GM18861 (cell line): ENCODE measurements at regions not wholly inside any gene's neighbourhood (a gene's known extent, or its start where the extent isn't known, plus 50 kb on each side); places are given as distances from the start of the nearest gene placed in this dataset.

Experiments
- ATAC-seq: cut with Tn5 transposase; IDR thresholded peaks from one replicate; pipeline ENCODE4 v1.9.1; 2021; ENCODE audit not compliant: unreplicated experiment

DNA sequence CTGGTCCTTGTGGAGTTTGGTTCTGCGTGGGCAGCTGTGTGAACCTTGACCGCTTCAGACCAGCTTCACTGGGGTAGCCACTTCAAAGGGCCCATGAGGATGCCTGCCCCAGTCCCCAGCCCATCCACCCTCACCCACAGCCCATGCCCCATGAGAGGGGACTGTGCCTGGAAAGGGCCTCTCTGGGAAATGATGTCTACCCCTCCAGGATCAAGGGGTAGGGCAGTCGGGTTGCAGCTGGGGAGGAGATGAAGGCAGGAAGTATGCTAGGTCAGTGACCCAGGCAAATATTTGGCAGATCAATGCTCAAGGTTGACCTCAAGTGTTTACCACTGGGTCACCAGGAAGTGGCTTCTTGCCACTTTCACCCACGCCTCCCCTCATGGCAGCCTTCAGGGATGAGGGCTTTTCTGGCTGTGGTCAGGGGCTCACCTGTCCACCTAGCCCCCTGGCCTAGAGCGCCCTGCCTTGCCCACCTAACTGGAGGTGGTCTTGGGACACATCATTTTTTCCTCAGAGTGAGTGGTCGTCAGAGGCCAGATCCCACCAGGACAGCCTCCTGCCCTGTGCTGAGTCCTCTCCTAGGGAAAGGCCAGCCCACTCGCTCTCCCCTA is 109.5 kb downstream of the SNX5 start:
- ATAC-seq: peak; percentile 41

DNA sequence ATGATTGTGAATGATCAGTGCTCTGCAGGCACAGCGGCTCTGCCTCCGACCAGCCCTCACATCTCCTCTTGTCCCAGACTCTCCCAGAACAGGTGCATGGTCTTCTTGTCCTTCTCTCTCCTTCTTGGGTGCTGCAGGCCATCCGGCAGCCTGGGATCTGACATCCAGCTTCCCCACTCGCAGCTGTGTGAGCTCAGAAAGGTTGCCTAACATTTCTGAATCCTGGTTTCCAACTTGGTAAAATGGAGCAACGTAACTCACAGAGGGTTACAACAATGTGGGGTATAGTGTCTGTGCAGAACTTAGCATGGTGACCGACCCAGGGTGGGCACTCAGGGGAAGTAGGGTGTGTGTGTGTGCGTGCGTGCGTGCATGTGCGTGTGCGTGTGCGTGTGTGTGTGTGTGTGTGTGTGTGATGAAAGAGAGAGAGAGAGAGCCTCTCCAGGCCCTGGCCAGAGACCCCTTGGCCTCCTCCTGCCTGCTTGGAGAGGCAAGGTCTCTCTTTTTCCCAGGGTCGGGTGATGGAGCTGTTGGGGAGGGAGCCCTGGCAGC is 110.1 kb downstream of the SNX5 start:
- ATAC-seq: no peak

DNA sequence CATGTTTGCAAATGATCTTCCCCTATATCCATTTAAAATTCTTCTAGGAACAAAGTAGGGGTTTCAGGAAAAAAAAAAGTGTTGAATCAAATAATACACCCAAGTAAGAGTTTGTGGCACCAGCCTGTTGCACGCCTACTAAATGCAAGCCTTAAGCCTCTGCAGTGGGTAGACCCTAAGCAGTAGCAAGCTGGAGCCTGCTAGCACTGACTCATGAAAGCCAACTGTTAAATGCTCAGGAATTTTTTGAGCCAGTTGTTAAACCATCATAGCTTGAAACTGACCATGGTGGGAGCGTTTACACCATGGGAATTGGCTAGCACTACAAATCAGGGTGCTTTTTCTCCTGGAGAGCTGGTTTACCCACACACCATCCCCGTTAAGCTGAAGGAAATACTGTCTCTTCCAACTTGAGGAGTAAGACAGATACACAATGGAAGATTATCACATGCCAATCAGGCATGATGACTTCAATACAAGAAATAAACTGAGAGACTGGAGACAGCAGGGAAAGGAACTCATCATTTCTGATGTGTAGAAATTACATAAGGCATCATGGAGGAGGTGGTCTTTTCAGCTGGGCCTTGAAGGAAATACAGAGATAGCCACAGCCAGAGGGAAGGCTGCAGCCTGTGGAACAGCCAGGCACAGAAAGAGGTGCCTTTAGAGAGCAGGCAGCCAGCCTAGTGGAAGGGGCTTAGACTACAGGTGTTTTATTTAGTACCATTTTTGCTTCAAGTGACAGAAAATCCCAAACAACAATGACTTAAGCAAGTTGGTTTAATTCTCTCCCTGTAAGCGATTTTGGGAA is 110.8 kb downstream of the SNX5 start:
- ATAC-seq: no peak

DNA sequence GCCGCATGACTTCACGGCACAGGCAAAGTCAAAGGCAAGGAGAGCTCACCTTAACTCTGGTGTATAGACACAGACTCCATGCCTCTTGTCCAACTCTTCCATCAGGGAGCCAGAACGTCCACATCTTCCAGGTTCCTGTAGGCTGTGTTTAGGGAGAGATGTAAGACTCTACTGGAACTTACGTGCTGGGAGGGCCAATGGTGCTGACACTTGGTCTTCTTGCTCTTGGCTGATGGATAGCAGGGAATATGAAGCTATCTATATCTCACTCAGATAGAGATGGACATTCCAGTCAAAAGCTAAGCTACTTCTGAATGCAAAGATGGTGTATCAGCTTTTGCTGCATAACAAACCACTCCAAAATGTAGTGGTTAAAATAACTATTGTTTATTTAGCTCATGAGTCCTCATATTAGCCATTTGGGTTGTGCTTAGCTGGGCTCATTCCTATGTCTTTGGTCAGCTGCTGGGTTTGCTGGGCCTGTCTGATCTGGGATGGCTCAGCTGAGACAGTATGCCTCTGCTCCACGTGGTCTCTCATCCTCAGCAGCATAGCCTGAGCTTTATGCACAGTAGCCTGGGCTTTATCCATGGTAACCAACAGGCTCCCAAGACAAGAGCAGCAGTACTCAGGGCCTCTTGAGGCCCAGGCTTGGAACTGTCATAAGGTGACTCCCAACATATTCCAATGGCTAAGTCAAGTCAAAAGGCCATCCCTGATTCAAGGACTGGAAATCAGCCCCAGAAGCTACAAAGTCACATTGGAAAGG is 111.6 kb downstream of the SNX5 start:
- ATAC-seq: no peak

DNA sequence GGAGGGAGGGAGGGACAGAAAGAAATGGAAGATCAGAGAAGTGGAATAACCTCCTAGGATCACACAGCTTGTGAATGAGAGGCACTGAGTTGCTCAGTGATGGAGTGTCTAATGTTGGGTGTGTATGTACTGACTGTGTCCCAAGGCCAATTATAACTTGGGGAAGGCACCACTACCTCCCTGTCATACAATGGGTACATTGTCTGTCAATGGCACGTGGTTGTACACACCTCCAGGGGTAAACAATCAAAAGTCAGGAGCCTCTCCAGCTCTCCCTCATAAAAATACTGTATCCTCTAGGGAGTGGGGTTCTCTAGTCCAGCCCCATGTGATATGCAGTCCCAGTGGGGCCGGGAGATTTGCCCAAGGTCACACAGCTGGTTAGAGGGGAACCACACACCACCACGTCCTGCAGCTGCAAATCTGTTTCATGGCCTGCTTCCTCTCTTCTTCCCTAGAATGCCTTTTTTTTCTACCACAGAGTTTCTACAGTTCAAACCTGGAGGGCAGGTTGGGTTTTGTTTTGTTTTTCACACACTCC is 112.5 kb downstream of the SNX5 start:
- peak; percentile 74 for ATAC-seq

DNA sequence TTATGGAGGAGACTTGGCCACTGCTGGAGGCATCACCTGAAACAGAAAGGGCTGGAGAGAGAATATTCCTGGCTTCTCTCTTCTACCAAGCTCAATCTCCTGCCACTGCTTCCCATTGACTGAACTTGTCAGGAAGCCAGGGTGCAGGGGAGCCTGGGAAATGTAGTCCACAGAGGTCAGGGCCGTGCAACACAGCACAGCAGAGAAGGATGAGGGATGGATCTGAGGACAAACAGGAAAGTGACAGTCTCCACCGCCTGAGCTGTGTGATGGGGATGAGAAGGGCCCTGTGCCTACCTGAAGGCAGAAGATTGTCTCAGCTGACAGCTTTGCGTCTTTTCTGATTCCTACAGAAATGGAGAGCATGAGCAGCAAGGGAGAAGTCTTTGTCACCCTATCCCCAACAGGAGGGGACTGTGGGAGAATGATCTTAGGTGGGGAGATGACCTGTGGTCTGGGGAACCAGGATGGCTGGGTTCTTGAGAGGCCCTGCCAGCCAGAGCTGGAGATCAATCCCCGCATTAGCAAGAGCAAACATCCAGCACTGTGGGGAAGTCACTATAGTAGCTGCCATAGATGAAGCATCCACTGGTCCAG is 114.2 kb downstream of the SNX5 start:
- ATAC-seq: no peak

DNA sequence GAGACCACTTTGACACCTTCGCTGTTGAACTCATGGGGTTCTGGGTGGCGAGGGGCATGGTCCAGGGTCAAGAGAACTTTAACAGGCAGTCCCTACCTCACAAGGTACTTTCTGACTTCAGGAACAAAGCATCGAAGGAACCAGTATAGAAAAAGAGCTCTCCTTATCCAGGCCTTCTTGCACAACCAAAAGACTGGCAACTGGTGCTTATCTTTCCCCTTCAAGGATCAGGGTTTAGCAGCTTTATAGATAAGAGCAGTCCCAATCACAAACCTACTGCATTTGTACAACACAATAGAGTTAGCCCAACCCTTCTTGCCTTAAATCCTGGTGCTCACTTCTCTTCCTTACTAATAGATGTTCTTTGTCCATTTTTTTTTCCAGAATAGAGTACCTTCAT is 116.3 kb downstream of the SNX5 start:
- no peak for ATAC-seq

DNA sequence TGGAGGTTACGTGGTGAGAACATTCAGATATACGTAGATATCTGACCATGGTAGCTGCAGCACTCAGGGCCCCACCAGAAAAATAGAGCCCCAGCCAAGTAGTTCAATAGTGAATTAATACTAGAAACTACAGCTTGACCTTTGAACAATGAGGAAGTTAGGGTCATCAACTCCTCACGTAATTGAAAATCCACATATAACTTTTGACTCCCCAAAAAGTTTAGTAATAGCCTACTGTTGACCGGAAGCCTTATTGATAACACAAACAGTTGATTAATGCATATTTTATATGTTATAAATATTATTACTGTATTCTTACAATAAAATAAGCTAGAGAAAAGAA is 117.9 kb downstream of the SNX5 start:
- no peak for ATAC-seq

DNA sequence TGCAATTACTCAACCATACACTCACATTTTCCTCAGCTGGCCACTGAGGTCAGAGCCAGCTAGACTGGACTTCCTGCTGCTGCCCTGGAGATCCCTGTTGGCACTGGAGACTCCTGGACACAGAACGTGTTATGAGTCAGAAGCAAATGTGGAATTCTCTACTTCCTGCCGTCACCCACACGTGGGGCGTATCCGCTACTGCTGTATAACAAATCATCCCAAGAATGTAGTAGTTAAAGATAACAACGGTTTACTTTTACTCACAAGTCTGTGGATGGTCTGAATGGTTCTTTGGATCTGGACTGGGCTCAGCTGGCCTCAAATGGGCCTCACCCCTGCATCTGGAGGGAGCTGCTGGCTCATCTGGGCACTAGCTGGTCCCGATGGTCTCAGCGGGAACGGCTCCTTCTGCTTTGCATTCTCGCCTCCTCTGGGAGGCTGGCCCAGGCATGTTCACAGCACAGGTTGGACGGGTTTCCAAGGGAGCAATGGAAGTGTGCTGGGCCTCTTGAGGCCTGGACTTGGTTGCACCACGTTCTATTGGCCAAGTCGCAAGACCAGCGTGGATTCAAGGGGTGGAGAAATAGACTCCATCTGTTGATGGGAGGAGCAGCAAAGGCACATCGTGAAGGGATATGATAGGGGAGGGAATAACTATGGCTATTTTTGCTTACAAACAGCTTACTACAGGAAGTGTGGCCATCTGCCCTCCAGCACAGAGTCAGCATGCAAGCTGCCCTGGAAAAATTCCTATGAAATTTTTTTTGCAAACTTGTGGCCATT is 118.5 kb downstream of the SNX5 start:
- no peak for ATAC-seq

DNA sequence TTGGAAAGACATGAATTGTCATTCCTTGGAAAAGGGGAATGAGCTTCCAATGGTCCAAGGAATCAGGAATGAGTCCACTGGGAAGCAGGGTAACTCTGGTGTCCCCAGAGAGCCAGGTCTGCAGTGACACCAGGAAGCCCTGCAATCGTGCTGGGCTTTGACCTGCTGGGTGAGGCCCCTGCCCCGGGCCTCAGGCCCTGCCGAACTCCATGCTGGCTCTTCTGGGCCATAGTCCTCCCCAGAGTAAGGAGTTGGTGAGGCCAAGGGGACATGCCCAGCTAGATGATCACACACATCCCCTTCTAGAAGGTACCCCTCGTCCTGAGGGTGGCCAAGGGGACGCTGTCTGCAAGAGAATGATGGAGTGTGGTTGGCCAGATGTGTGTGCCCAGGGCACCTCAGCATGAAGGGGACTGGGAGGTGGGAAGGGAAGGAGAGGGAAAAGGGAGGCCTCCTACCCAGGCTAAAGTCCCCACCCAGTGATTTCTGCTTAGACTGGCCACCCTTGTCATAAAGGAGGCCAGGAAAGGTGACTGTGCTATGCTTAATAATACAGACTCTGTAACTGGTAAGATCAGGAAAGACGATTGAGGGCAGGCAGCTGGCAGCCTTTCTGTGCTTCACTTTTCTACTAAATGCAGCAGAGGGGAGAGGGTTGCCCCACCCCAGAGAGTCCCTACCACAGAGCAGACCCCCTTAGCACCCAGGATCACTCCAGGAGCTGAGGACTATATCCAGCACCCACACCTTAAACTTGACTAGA is 119.3 kb downstream of the SNX5 start:
- ATAC-seq: no peak

DNA sequence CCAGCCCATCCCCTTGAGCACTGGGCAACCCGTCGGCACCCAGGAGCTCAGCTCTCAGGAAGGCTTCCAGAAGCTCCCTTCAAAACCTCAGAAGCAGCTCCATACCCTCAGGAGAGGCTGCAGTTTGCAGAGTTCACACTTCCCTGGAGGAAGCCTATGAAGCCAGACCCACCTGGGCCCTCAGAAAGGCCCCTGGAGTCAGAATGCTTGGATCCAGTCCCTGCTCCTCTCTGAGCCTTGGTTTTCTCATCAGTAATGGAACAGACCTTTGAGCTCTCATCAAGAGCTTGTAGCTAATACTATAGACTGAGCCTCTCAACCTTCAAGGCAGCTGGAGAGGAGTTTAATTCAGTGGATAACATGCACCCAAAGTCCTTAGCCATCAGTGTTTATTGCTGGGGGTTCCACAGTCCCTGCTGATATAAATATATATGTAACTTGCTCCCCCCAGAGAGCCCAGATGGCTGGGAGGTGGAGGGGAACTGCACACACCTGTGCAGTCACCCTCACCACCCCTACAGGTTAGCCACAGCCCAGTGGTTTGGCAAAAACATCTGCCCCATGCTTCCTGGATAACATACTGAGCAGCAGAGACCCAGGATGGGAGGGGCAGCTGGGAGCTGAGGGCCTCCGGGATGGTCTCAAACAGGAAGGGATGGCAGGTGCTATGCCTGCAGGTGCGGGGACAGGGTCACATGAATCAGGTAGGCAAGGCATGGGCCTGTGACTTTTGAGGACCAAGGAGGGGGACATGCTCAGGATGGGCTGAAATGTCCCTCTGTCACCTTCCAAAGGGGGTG is 120.1 kb downstream of the SNX5 start:
- no peak for ATAC-seq

DNA sequence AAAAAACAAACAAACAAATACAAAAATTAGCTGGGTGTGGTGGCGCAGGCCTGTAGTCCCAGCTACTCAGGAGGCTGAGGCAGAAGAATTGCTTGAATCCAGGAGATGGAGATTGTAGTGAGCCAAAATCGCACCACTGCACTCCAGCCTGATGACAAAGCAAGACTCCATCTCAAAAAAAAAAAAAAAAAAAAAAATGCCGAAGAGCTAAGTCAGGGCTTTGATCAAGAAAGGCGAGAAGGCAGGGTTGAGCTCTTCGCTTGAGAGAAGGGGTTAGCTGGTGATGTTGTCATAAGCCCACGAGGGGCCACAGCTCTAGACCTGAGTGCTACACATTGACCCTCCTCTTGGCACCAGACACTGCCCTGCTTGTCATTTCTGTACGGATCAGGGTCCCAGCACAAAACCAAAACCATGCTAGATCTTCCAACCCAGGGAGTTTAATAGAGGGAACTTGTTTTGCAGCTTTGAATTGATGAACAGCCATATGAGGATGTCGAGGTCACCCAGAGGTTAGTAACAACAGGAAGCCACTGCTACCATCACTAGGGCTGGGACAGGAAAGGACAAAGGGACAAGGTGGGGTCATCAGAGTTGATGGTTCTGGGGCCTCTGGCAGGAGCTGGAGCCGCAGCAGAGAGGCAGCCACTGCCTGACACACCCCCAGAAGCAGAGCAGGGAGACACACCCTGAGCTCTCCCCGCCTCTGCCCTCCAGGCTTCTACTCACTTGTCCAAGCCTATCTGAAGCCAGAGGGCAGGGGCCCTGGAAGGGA is 122.7 kb downstream of the SNX5 start:
- no peak for ATAC-seq

DNA sequence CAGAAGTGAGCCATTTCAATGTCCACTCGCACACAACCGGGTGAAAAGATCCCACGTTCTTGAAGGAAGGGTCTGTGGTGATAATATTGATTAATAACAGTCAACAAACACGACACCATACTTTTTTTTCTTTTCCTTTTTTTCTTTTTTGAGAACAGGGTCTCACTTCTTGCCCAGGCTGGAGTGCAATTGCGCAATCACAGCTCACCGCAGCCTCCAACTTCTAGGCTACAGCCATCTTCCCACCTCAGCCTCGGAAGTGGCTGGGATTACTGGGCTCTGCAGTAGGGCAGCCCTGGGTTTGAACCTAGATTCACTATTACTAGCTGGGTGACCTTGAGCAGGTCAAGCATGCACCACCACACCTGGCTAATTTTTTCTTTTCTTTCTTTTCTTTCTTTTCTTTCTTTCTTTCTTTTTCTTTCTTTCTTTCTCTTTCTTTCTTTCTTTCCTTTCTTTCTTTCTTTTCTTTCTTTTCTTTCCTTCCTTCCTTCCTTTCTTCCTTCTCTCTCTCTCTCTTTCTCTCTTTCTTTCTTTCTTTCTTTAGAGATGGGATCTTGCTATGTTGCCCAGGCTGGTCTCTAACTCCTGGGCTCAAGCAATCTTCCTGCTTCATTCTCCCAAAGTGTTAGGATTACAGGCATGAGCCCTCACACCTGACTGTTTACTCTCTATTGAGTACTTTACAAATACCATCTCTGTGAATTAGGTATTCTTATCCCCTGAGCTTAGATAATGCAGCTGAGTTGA is 123.9 kb downstream of the SNX5 start:
- no peak for ATAC-seq

DNA sequence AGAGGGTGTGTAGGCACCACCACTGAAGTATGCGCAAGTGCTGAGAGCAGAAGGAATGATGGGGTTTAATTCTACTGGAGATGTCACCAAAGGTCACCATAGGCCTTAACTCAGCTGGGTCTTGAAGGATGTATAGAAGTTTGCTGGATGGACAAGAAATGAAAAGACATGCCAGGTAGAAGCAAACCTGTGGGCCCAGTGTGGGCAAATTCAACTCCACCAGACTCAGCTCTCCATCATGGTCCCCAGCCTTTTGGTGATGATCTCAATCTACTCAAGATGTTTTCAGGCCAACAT is 124.5 kb downstream of the SNX5 start:
- no peak for ATAC-seq

DNA sequence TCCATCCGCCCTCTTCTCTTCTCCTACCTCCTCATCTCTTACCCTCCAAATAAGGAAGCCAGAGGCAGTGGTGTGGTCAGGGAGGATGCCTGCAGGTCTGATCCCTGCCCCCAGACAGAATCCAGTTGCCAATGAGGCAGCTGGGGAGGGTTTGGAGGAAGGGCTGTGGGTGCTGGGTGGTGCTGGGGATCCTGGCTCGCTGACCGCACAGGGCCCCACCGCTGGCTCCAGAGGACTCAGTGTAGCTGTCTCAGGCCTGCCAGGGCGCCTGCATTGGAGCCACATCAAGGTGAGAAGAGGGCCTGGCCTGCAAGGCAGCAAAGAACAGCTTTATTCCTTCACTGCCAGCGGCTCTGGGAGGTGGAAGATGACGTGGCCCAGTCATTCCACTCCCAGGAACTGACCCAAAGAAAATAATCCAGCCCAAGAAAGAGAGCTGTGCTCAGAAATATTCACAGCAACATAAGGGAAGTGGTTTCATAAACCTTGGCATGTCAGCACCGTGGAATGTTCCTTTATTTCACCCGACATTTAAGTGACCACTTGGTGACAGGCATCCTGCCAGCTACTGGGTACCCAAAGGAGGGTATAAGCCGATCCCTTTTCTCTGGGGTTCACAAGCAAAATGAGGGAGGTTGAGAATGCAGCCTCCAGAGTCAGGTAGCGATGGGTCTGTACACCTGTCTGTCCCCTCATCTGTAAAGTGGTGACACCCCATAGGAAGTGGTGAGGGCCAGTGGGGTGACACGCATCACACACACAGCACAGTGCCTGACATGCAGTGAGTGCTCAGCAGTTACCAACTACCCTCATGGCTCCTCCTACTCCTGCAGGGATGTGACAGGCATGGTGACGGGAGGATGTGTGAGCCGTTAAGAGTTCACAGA is 125.1 kb downstream of the SNX5 start:
- ATAC-seq: no peak

DNA sequence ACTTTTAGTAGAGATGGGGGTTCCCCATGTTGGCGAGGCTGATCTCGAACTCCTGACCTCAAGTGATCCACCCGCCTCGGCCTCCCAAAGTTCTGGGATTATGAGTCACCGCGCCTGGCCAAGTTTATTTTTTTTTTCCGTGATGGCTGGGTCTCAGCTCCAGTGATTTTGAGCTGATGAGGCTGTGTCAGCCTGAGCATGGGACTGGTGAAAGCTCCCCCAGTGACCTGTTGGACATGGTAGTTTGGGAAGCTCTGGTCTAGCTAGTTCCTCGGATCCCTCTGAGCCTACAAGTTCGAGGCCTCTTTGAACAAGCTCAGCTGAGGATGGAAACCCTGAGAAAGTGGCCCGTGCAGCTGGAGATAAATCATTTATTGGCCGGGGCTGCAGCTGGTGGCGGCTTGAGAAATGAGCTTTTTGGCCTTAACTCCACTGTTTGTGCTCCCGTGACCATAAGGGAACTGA is 126.8 kb downstream of the SNX5 start:
- no peak for ATAC-seq
